GM23338 (cell line): ENCODE measurements at regions not wholly inside any gene's neighbourhood (a gene's known extent, or its start where the extent isn't known, plus 50 kb on each side); places are given as distances from the start of the nearest gene placed in this dataset.

Source experiments
- ATAC-seq: fragments of 200-7000 bp; cut with Tn5 transposase; 3 replicates; pipeline ENCODE4 v1.9.1; 2020
- DNase-seq: peaks from one replicate; pipeline ENCODE4 v3.0.0-alpha.2; 2015; ENCODE audit warnings: low spot score
- H2AFZ ChIP-seq: fragments of 200-600 bp; sonication (generic); 2 replicates; pipeline ENCODE4 v1.8.0; 2016; ENCODE audit warnings: antibody characterized with exemption, mild to moderate bottlenecking, moderate library complexity
- H3F3A ChIP-seq: fragments of 200-600 bp; sonication (generic); replicated peaks from 2 replicates; pipeline ENCODE4 v1.8.0; 2017; ENCODE audit warnings: antibody characterized with exemption, mixed run types, low read depth
- H3K27ac ChIP-seq: fragments of 200-600 bp; sonication (generic); 2 replicates; pipeline ENCODE4 v1.6.1; 2016; ENCODE audit warnings: low read depth
- H3K27me3 ChIP-seq: fragments of 200-600 bp; sonication (generic); 2 replicates; pipeline ENCODE4 v1.8.0; 2016; ENCODE audit warnings: mild to moderate bottlenecking, mixed run types, moderate library complexity; ENCODE audit not compliant: insufficient read depth
- H3K36me3 ChIP-seq: fragments of 200-600 bp; sonication (generic); 2 replicates; pipeline ENCODE4 v1.8.0; 2016; ENCODE audit warnings: mild to moderate bottlenecking; ENCODE audit not compliant: insufficient read depth
- H3K4me1 ChIP-seq: fragments of 200-600 bp; sonication (generic); 2 replicates; pipeline ENCODE4 v1.8.0; 2016; ENCODE audit warnings: mild to moderate bottlenecking, moderate library complexity; ENCODE audit not compliant: insufficient read depth
- H3K4me2 ChIP-seq: fragments of 200-600 bp; sonication (generic); 2 replicates; pipeline ENCODE4 v1.7.1; 2017; ENCODE audit warnings: mixed run types
- H3K4me3 ChIP-seq: fragments of 200-600 bp; sonication (generic); 2 replicates; pipeline ENCODE4 v1.6.1; 2016; ENCODE audit warnings: mixed run types
- H3K79me2 ChIP-seq: fragments of 200-600 bp; sonication (generic); replicated peaks from 2 replicates; pipeline ENCODE4 v1.8.0; 2017; ENCODE audit warnings: mild to moderate bottlenecking; ENCODE audit not compliant: insufficient read depth
- H3K9me2 ChIP-seq: fragments of 200-600 bp; sonication (generic); 2 replicates; pipeline ENCODE4 v1.8.0; 2017; ENCODE audit not compliant: insufficient read depth
- H4K20me1 ChIP-seq: fragments of 200-600 bp; sonication (generic); replicated peaks from 2 replicates; pipeline ENCODE4 v1.8.0; 2017; ENCODE audit warnings: mild to moderate bottlenecking; ENCODE audit not compliant: insufficient read depth
- H3K27ac Mint-ChIP-seq: 2 replicates; pipeline ENCODE4 v1.8.0; 2020; ENCODE audit warnings: inconsistent platforms, mild to moderate bottlenecking, moderate library complexity, mixed read lengths
- H3K27me3 Mint-ChIP-seq: 3 replicates; pipeline ENCODE4 v1.8.0; 2022; ENCODE audit warnings: low read depth, mild to moderate bottlenecking, moderate library complexity, mixed read lengths, inconsistent platforms; ENCODE audit not compliant: insufficient read depth, poor library complexity
- H3K36me3 Mint-ChIP-seq: 3 replicates; pipeline ENCODE4 v1.8.0; 2021; ENCODE audit warnings: low read depth, mild to moderate bottlenecking, inconsistent platforms, moderate library complexity, mixed read lengths
- H3K4me1 Mint-ChIP-seq: 3 replicates; pipeline ENCODE4 v1.8.0; 2020; ENCODE audit warnings: mild to moderate bottlenecking, inconsistent platforms, mixed read lengths
- H3K4me3 Mint-ChIP-seq: 3 replicates; pipeline ENCODE4 v1.8.0; 2021; ENCODE audit warnings: moderate library complexity, mild to moderate bottlenecking, inconsistent platforms, mixed read lengths
- H3K9me3 Mint-ChIP-seq: 3 replicates; pipeline ENCODE4 v1.8.0; 2020; ENCODE audit warnings: moderate library complexity, mild to moderate bottlenecking, inconsistent platforms, mixed read lengths
- EZH2 ChIP-seq: fragments of 200-600 bp; sonication (generic); IDR thresholded peaks from one replicate; pipeline ENCODE4 v1.8.0; 2017; ENCODE audit warnings: antibody characterized with exemption, mild to moderate bottlenecking, low read depth; ENCODE audit not compliant: unreplicated experiment
- JUNB ChIP-seq: IDR thresholded peaks from one replicate; pipeline ENCODE4 v1.6.1; 2016; ENCODE audit warnings: antibody characterized with exemption; ENCODE audit not compliant: unreplicated experiment
- NANOG ChIP-seq: IDR thresholded peaks from 2 replicates; pipeline ENCODE4 v1.6.1; 2016; ENCODE audit warnings: antibody characterized with exemption, borderline replicate concordance
- POLR2AphosphoS5 ChIP-seq: IDR thresholded peaks from 2 replicates; pipeline ENCODE4 v1.6.1; 2016; ENCODE audit warnings: antibody characterized with exemption, low read depth
- TF ChIP-seq, protein P1 (sequence below): fragments of 250-450 bp; sonication (Bioruptor Pico); IDR thresholded peaks from 2 replicates; pipeline ENCODE4 v1.5.0; 2020; ENCODE audit warnings: mild to moderate bottlenecking, moderate library complexity
- TF ChIP-seq, protein P2 (sequence below), 2 experiments: fragments of 200-600 bp in 1 of 2; sonication (generic) in 1 of 2; conservative IDR thresholded peaks; 2 replicates each; pipeline versions ENCODE4 v1.5.1 to v1.6.1; 2016 to 2017; ENCODE audit warnings: antibody characterized with exemption in 2 of 2, low read depth in 2 of 2, mild to moderate bottlenecking in 2 of 2, moderate library complexity in 1 of 2

DNA sequence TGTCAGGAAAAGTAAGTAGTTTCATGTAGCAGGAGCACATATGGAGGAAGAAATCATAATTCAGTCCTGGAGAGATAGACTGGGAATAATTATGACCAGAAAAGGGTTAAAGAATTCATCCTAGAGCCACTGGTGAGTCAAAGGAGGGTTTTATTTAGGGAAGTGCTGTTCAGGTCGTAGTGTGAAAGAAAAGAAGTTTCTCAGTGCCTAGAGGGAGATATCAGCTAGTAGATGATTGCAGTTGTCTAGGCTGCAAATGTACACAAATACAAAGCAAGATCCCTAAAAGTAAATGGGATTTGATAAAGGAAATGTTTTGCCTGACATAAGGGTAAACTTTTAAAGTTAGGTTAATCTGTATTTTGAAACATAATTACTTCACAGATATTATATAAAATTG, 403.2 kb downstream of the ACTRT1 start:
- no peak overlapping the region for H3K27ac Mint-ChIP-seq
- no peak for ATAC-seq
- no peak for DNase-seq

More for the DNA sequence above, 403.2 kb downstream of the ACTRT1 start:
- Histone ChIP-seq H3F3A (no peaks in the 10 kb centered on the region), H3K9me2 (no peaks in the 10 kb centered on the region), H3K79me2 (no peaks in the 10 kb centered on the region), H2AFZ (no peak overlapping the region), H3K27me3 (no peaks in the 10 kb centered on the region), H3K27ac (no peak overlapping the region), H3K4me2 (no peak overlapping the region), H4K20me1 (no peaks in the 10 kb centered on the region), H3K36me3 (no peaks in the 10 kb centered on the region), H3K4me1 (no peaks in the 10 kb centered on the region), H3K4me3 (no peak overlapping the region)
- Mint-ChIP-seq H3K9me3 (peaks cover 3% of the 10 kb centered on the region), H3K27me3 (no peaks in the 10 kb centered on the region), H3K4me3 (no peak overlapping the region), H3K36me3 (no peaks in the 10 kb centered on the region), H3K4me1 (peaks cover 12% of the 10 kb centered on the region; the same call in 2 of the 3 replicates)
- TF ChIP-seq, protein P1, sequence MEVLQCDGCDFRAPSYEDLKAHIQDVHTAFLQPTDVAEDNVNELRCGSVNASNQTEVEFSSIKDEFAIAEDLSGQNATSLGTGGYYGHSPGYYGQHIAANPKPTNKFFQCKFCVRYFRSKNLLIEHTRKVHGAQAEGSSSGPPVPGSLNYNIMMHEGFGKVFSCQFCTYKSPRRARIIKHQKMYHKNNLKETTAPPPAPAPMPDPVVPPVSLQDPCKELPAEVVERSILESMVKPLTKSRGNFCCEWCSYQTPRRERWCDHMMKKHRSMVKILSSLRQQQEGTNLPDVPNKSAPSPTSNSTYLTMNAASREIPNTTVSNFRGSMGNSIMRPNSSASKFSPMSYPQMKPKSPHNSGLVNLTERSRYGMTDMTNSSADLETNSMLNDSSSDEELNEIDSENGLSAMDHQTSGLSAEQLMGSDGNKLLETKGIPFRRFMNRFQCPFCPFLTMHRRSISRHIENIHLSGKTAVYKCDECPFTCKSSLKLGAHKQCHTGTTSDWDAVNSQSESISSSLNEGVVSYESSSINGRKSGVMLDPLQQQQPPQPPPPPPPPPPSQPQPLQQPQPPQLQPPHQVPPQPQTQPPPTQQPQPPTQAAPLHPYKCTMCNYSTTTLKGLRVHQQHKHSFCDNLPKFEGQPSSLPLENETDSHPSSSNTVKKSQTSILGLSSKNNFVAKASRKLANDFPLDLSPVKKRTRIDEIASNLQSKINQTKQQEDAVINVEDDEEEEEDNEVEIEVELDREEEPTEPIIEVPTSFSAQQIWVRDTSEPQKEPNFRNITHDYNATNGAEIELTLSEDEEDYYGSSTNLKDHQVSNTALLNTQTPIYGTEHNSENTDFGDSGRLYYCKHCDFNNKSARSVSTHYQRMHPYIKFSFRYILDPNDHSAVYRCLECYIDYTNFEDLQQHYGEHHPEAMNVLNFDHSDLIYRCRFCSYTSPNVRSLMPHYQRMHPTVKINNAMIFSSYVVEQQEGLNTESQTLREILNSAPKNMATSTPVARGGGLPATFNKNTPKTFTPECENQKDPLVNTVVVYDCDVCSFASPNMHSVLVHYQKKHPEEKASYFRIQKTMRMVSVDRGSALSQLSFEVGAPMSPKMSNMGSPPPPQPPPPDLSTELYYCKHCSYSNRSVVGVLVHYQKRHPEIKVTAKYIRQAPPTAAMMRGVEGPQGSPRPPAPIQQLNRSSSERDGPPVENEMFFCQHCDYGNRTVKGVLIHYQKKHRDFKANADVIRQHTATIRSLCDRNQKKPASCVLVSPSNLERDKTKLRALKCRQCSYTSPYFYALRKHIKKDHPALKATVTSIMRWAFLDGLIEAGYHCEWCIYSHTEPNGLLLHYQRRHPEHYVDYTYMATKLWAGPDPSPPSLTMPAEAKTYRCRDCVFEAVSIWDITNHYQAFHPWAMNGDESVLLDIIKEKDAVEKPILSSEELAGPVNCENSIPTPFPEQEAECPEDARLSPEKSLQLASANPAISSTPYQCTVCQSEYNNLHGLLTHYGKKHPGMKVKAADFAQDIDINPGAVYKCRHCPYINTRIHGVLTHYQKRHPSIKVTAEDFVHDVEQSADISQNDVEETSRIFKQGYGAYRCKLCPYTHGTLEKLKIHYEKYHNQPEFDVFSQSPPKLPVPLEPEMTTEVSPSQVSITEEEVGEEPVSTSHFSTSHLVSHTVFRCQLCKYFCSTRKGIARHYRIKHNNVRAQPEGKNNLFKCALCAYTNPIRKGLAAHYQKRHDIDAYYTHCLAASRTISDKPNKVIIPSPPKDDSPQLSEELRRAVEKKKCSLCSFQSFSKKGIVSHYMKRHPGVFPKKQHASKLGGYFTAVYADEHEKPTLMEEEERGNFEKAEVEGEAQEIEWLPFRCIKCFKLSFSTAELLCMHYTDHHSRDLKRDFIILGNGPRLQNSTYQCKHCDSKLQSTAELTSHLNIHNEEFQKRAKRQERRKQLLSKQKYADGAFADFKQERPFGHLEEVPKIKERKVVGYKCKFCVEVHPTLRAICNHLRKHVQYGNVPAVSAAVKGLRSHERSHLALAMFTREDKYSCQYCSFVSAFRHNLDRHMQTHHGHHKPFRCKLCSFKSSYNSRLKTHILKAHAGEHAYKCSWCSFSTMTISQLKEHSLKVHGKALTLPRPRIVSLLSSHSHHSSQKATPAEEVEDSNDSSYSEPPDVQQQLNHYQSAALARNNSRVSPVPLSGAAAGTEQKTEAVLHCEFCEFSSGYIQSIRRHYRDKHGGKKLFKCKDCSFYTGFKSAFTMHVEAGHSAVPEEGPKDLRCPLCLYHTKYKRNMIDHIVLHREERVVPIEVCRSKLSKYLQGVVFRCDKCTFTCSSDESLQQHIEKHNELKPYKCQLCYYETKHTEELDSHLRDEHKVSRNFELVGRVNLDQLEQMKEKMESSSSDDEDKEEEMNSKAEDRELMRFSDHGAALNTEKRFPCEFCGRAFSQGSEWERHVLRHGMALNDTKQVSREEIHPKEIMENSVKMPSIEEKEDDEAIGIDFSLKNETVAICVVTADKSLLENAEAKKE = no peak
- TF ChIP-seq, protein P2, sequence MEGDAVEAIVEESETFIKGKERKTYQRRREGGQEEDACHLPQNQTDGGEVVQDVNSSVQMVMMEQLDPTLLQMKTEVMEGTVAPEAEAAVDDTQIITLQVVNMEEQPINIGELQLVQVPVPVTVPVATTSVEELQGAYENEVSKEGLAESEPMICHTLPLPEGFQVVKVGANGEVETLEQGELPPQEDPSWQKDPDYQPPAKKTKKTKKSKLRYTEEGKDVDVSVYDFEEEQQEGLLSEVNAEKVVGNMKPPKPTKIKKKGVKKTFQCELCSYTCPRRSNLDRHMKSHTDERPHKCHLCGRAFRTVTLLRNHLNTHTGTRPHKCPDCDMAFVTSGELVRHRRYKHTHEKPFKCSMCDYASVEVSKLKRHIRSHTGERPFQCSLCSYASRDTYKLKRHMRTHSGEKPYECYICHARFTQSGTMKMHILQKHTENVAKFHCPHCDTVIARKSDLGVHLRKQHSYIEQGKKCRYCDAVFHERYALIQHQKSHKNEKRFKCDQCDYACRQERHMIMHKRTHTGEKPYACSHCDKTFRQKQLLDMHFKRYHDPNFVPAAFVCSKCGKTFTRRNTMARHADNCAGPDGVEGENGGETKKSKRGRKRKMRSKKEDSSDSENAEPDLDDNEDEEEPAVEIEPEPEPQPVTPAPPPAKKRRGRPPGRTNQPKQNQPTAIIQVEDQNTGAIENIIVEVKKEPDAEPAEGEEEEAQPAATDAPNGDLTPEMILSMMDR (conservative IDR thresholded peaks at IDR 0.05; ENCODE audit: low read depth in 2 of 2) = no peak
- no peak for TF ChIP-seq JUNB
- TF ChIP-seq EZH2 = no peak
- no peak for TF ChIP-seq POLR2AphosphoS5
- no peak for TF ChIP-seq NANOG
